AG04450 (cell line): ENCODE measurements at regions not wholly inside any gene's neighbourhood (a gene's known extent, or its start where the extent isn't known, plus 50 kb on each side); places are given as distances from the start of the nearest gene placed in this dataset.

Experiments
- CTCF ChIA-PET: fragments of 300-600, 350-600 bp; formaldehyde crosslinking; extraction: SDS; loops from one replicate; lab custom pipeline; 2022; ENCODE audit warnings: antibody characterized with exemption, inconsistent platforms; lab: Charles Lee
- POLR2A ChIA-PET: fragments of 350-600 bp; formaldehyde crosslinking; extraction: SDS; loops from one replicate; lab custom pipeline; 2021; ENCODE audit warnings: antibody characterized with exemption, inconsistent platforms; lab: Yijun Ruan, JAX
- DNase-seq: peaks from one replicate; pipeline ENCODE4 v3.0.0-alpha.2; 2011; ENCODE audit warnings: low read depth, low spot score
- H3K27ac ChIP-seq: one replicate; pipeline ENCODE4 v1.5.1; 2012; ENCODE audit warnings: low read depth, low read length, control low read depth
- H3K27me3 ChIP-seq: one replicate; pipeline ENCODE4 v1.6.0; 2012; ENCODE audit warnings: low read length; ENCODE audit not compliant: control insufficient read depth, insufficient read depth
- H3K4me3 ChIP-seq: 2 replicates; pipeline ENCODE4 v1.5.1; 2011; ENCODE audit warnings: mild to moderate bottlenecking, low read depth, low read length, control low read depth
- H3K9me3 ChIP-seq: 2 replicates; pipeline ENCODE4 v1.5.1; 2012; ENCODE audit warnings: low read length; ENCODE audit not compliant: control insufficient read depth, insufficient read depth
- CTCF ChIP-seq: IDR thresholded peaks from 2 replicates; pipeline ENCODE4 v1.5.1; 2011; ENCODE audit warnings: low read depth, low read length, control low read depth, inconsistent platforms

- no peak for TF ChIP-seq CTCF
- CTCF ChIA-PET = no interaction called here
- no peak overlapping the region for H3K27ac ChIP-seq
- no peak for DNase-seq
- POLR2A ChIA-PET = no interaction called here
- no peak overlapping the region for H3K4me3 ChIP-seq
- H3K27me3 ChIP-seq = no peaks in the 10 kb centered on the region
- no peaks in the 10 kb centered on the region for H3K9me3 ChIP-seq
Measured at GRCh38 chr2:30055548-30055947, 91.3 kb upstream of the YPEL5 start.

GRCh38 chr2:30060562-30060961 lies 86.2 kb upstream of the YPEL5 start:
- Histone ChIP-seq H3K27me3 (no peaks in the 10 kb centered on the region), H3K4me3 (no peak overlapping the region), H3K27ac (no peak overlapping the region), H3K9me3 (no peaks in the 10 kb centered on the region)
- TF ChIP-seq CTCF = no peak
- POLR2A ChIA-PET = no interaction called here
- DNase-seq = no peak
- CTCF ChIA-PET = no interaction called here

- CTCF ChIA-PET = no interaction called here
- H3K27ac ChIP-seq = no peak overlapping the region
- DNase-seq = no peak
- POLR2A ChIA-PET = no interaction called here
- TF ChIP-seq CTCF = no peak
- no peak overlapping the region for H3K4me3 ChIP-seq
- H3K27me3 ChIP-seq = peaks cover 6% of the 10 kb centered on the region
- no peaks in the 10 kb centered on the region for H3K9me3 ChIP-seq
Measured at GRCh38 chr2:30068067-30068466, 78.7 kb upstream of the YPEL5 start.

GRCh38 chr2:30072250-30072842 lies 74.5 kb upstream of the YPEL5 start:
- H3K4me3 ChIP-seq = no peak overlapping the region
- DNase-seq = peak; percentile 34
- peaks cover 8% of the 10 kb centered on the region for H3K27me3 ChIP-seq
- peak; percentile 78 for TF ChIP-seq CTCF
- POLR2A ChIA-PET = no interaction called here
- CTCF ChIA-PET = interaction anchor here (0.7 to 3.3 kb wide), 8 partner anchors 10 to 1114 kb away, joined by 3 to 16 read pairs (median 4); no protein-coding TSS in a partner anchor
- no peak overlapping the region for H3K27ac ChIP-seq
- no peaks in the 10 kb centered on the region for H3K9me3 ChIP-seq

GRCh38 chr2:30073523-30073922 lies 73.3 kb upstream of the YPEL5 start:
- TF ChIP-seq CTCF = no peak
- peaks cover 8% of the 10 kb centered on the region for H3K27me3 ChIP-seq
- no peak overlapping the region for H3K4me3 ChIP-seq
- ChIA-PET CTCF (interaction anchor here (0.7 to 1.4 kb wide), 5 partner anchors 9 to 150 kb away, joined by 3 to 6 read pairs (median 4); no protein-coding TSS in a partner anchor), POLR2A (no interaction called here)
- no peak overlapping the region for H3K27ac ChIP-seq
- no peak for DNase-seq
- no peaks in the 10 kb centered on the region for H3K9me3 ChIP-seq
